Endothelial cell of umbilical vein (primary cell): ENCODE measurements at regions not wholly inside any gene's neighbourhood (a gene's known extent, or its start where the extent isn't known, plus 50 kb on each side); places are given as distances from the start of the nearest gene placed in this dataset.

Source experiments
- JUN ChIP-seq: IDR thresholded peaks from 2 replicates; pipeline ENCODE4 v1.6.1; 2011; ENCODE audit warnings: borderline replicate concordance, low read depth; ENCODE audit not compliant: insufficient read length, insufficient read depth
- POLR2AphosphoS5 ChIP-seq: IDR thresholded peaks from 2 replicates; pipeline ENCODE4 v1.6.1; 2012; ENCODE audit warnings: low read depth, mild to moderate bottlenecking, control low read depth, low read length, moderate library complexity; ENCODE audit not compliant: insufficient read depth

DNA sequence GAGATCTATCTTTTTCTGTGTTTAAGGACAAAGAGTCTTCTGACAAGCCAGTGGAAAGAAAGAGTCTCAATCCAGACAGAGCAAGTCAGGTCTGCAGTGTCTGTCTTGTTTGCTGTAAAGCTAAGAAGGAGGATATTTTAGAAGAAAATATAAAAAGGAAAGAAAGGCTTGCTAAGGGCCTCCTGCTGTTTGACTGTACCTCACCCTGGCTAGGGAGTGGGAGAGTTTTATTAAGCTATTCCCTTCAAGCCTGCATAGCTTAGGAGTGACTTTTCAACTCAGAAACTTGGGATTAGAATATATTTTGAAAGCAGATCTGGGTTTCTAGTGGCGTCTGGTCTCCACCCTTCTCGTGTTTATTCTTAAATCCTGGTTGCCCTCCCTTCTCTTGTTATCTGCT, 460.0 kb downstream of the COG6 start:
- TF ChIP-seq JUN (no peak), POLR2AphosphoS5 (no peak)
